Tibial nerve (tissue), 4 donors: ENCODE measurements at regions not wholly inside any gene's neighbourhood (a gene's known extent, or its start where the extent isn't known, plus 50 kb on each side); places are given as distances from the start of the nearest gene placed in this dataset.

ENCODE experiments used
- DNase-seq, 2 donors: peaks; one replicate each; pipeline ENCODE4 v3.0.0-alpha.2; 2019; ENCODE audit warnings: low spot score in 2 of 2
- H3K27ac ChIP-seq, 4 donors: fragments of 200-600 bp; sonication (generic) in 3 of 4; one replicate each; pipeline ENCODE4 v1.5.1; 2017 to 2019; ENCODE audit warnings: mild to moderate bottlenecking in 1 of 4
- H3K27me3 ChIP-seq, 2 donors: fragments of 200-600 bp; sonication (generic) in 1 of 2; one replicate each; pipeline versions ENCODE4 v1.5.1 to v1.6.0; 2017 to 2019
- H3K36me3 ChIP-seq, 3 donors: fragments of 200-600 bp; sonication (generic); one replicate each; pipeline ENCODE4 v1.5.1; 2018 to 2019
- H3K4me1 ChIP-seq, 4 donors: fragments of 200-600 bp; sonication (generic) in 3 of 4; one replicate each; pipeline ENCODE4 v1.5.1; 2017 to 2019
- H3K4me3 ChIP-seq, 4 donors: fragments of 200-600 bp; sonication (generic) in 3 of 4; one replicate each; pipeline ENCODE4 v1.5.1; 2017 to 2019; ENCODE audit warnings: mild to moderate bottlenecking in 1 of 4, moderate library complexity in 1 of 4
- H3K9me3 ChIP-seq, 4 donors: fragments of 200-600 bp; sonication (generic) in 3 of 4; one replicate each; pipeline ENCODE4 v1.5.1; 2017 to 2019
- EP300 ChIP-seq, 2 donors: sonication (generic); formaldehyde crosslinking; IDR thresholded peaks; one replicate each; pipeline ENCODE4 v1.6.1; 2017; ENCODE audit warnings: antibody characterized with exemption in 2 of 2, mild to moderate bottlenecking in 1 of 2
- POLR2A ChIP-seq, 2 donors: fragments of 450-650 bp; IDR thresholded peaks; one replicate each; pipeline ENCODE4 v1.6.1; 2017; ENCODE audit warnings: antibody characterized with exemption in 2 of 2, mild to moderate bottlenecking in 2 of 2, moderate library complexity in 2 of 2
- WGBS, 2 donors: methylation state at CpG; one replicate each; pipeline ENCODE4 v1.1.5; 2018; 5-methylcytosine and 5-hydroxymethylcytosine counted together
- TF ChIP-seq, protein P1 (sequence below), 5 experiments: fragments of 200-600 bp in 3 of 5; fragments of 450-650 bp in 2 of 5; sonication (generic) in 3 of 5; IDR thresholded peaks; one replicate each; pipeline ENCODE4 v1.5.1; 2016 to 2019; ENCODE audit warnings: antibody characterized with exemption in 5 of 5, mild to moderate bottlenecking in 3 of 5, moderate library complexity in 2 of 5

DNA sequence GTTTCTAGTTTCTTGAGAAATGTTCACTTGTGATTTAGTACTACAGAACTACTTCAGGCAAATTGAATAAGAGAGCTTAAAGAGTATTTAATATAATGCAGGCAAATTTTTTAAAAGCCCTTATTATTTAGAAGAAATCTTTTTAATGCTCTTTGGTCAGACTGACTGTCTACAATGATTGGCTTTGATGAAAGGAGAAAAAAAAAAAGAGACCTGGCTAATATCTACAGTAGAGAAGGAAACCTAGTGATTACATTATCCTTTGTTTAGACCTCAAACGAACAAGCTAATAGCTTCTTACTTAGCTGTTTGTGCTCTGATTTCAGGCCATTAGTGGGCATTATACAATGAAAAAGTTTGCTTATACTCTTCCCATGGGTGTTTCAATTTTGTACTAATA, 1043.1 kb downstream of the JRKL start:
- 57 to 70% methylated on average over 1 of the region's 1 CpG for WGBS, 2 donors

DNA sequence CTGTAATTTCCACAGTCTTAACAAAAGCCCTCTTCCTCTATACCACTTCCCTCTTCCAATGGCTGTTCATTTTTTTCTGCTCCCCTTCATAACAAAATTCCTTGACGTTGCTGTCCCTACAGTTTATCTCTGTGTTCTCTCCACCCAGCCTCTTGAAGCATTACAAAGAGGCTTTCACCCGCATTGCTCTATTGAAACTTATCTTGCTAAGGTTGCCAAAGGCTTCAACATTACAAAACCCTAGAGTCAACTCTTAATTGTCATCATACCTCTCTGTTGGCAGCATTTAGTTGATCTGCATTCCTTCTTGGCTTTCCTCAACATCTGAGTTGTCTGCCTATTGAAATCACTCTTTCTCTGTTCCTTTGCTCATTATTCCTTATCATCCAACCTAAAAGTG, 1055.7 kb downstream of the JRKL start:
- 35 to 39% methylated on average over 2 of the region's 2 CpGs for WGBS, 2 donors
- TF ChIP-seq POLR2A (IDR thresholded peaks at IDR 0.05): no peak
- TF ChIP-seq, protein P1, sequence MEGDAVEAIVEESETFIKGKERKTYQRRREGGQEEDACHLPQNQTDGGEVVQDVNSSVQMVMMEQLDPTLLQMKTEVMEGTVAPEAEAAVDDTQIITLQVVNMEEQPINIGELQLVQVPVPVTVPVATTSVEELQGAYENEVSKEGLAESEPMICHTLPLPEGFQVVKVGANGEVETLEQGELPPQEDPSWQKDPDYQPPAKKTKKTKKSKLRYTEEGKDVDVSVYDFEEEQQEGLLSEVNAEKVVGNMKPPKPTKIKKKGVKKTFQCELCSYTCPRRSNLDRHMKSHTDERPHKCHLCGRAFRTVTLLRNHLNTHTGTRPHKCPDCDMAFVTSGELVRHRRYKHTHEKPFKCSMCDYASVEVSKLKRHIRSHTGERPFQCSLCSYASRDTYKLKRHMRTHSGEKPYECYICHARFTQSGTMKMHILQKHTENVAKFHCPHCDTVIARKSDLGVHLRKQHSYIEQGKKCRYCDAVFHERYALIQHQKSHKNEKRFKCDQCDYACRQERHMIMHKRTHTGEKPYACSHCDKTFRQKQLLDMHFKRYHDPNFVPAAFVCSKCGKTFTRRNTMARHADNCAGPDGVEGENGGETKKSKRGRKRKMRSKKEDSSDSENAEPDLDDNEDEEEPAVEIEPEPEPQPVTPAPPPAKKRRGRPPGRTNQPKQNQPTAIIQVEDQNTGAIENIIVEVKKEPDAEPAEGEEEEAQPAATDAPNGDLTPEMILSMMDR (IDR thresholded peaks at IDR 0.05): no peak
- TF ChIP-seq EP300 (IDR thresholded peaks at IDR 0.05): no peak
- no peak overlapping the region for H3K27ac ChIP-seq

More for the DNA sequence above, 1043.1 kb downstream of the JRKL start:
- DNase-seq: no peak
- Histone ChIP-seq H3K27me3 (no peaks in the 10 kb centered on the region), H3K4me3 (no peak overlapping the region), H3K27ac (no peak overlapping the region), H3K4me1 (no peaks in the 10 kb centered on the region), H3K9me3 (no peaks in the 10 kb centered on the region), H3K36me3 (no peaks in the 10 kb centered on the region)
- TF ChIP-seq, protein P1 (IDR thresholded peaks at IDR 0.05): no peak
- no peak for TF ChIP-seq EP300 (IDR thresholded peaks at IDR 0.05)
- no peak for TF ChIP-seq POLR2A (IDR thresholded peaks at IDR 0.05)

DNA sequence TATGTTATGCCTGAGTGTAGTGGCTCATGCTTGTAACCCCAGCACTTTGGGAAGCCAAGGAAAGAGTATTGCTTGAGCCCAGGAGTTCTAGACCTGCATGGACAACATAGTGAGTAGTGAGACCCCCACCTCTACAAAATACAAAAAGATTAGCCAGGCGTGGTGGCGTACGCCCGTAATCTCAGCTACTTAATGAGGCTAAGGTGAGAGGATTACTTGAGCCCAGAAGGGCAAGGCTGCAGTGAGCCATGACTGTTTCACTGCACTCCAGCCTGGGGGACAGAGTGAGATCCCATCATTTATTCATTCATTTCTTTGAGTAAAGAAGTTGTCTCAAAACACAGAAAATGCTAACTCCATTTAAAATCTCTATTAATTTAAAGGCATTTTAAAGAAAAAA, 1061.6 kb downstream of the JRKL start:
- Histone ChIP-seq H3K4me3 (no peak overlapping the region), H3K27ac (no peak overlapping the region), H3K27me3 (no peaks in the 10 kb centered on the region), H3K4me1 (no peaks in the 10 kb centered on the region), H3K9me3 (no peaks in the 10 kb centered on the region), H3K36me3 (no peaks in the 10 kb centered on the region)
- TF ChIP-seq EP300 (IDR thresholded peaks at IDR 0.05): no peak
- TF ChIP-seq POLR2A (IDR thresholded peaks at IDR 0.05): no peak
- TF ChIP-seq, protein P1 (IDR thresholded peaks at IDR 0.05): no peak
- DNase-seq: no peak
- 86 to 90% methylated on average over 4 of the region's 4 CpGs for WGBS, 2 donors

More for the DNA sequence above, 1055.7 kb downstream of the JRKL start:
- Histone ChIP-seq H3K36me3 (no peaks in the 10 kb centered on the region), H3K4me1 (no peaks in the 10 kb centered on the region), H3K27me3 (no peaks in the 10 kb centered on the region), H3K9me3 (no peaks in the 10 kb centered on the region), H3K4me3 (no peak overlapping the region)
- no peak for DNase-seq

DNA sequence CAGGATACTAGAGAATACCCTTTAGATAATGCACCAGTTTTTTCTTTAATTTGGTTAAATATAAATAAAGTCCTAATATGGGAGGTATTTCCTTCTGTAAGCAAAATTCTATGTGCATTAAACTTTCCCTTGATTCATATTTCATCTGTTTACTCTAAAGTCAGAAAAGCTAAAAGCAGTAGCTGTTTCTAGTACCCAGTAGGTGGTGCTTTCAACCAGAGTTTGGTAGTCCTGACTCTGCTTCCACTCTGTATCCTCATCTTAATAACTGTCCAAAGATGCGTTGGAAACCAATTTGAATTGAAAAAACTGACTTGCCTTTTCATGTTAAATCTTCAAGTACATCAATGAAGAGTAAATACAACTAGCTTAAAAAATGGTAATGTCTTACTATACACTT, 1065.2 kb downstream of the JRKL start:
- TF ChIP-seq, protein P1 (IDR thresholded peaks at IDR 0.05): no peak
- TF ChIP-seq POLR2A (IDR thresholded peaks at IDR 0.05) (no peak), EP300 (IDR thresholded peaks at IDR 0.05) (no peak)
- Histone ChIP-seq H3K27ac (no peak overlapping the region), H3K4me3 (no peak overlapping the region), H3K27me3 (no peaks in the 10 kb centered on the region), H3K36me3 (no peaks in the 10 kb centered on the region), H3K4me1 (no peaks in the 10 kb centered on the region), H3K9me3 (no peaks in the 10 kb centered on the region)
- DNase-seq: no peak
- 13 to 14% methylated on average over 1 of the region's 1 CpG for WGBS, 2 donors

DNA sequence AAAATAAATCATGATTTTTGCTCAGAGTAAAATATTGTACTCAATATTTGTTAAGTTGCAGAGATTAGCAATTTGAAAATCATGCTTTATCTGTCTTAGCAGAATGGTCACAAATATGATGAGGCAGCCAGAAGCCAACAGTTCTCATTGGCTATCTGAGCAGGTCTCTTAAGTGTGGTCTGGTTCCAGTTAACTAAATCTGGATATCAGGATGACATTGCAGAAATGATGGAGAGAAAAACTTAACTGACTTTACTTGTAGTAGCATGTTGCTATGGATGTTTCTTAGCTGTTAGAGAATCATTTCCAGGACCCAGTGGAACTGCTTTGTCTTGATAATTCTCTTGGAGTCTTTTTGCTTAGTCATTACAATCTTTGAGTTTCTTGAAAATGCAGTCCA, 1070.3 kb downstream of the JRKL start:
- Histone ChIP-seq H3K27me3 (no peaks in the 10 kb centered on the region), H3K9me3 (peaks cover 0 to 10% (median 0%) of the 10 kb centered on the region in 4 donors), H3K36me3 (no peaks in the 10 kb centered on the region), H3K4me1 (no peaks in the 10 kb centered on the region), H3K4me3 (no peak overlapping the region), H3K27ac (no peak overlapping the region)
- no peak for DNase-seq
- TF ChIP-seq, protein P1 (IDR thresholded peaks at IDR 0.05): no peak
- TF ChIP-seq EP300 (IDR thresholded peaks at IDR 0.05) (no peak), POLR2A (IDR thresholded peaks at IDR 0.05) (no peak)
